Loucy (cell line): ENCODE measurements at regions not wholly inside any gene's neighbourhood (a gene's known extent, or its start where the extent isn't known, plus 50 kb on each side); places are given as distances from the start of the nearest gene placed in this dataset.

Source experiments
- H2AFZ ChIP-seq: fragments of 200-600 bp; sonication (generic); 2 replicates; pipeline ENCODE4 v1.6.0; 2016; ENCODE audit warnings: antibody characterized with exemption, mild to moderate bottlenecking, low read length, moderate library complexity
- H3F3A ChIP-seq: fragments of 200-600 bp; 2 replicates; pipeline ENCODE4 v1.6.0; 2016; ENCODE audit warnings: antibody characterized with exemption, low read depth, mild to moderate bottlenecking
- H3K27me3 ChIP-seq: fragments of 200-600 bp; sonication (generic); 2 replicates; pipeline ENCODE4 v1.6.1; 2014; ENCODE audit warnings: low read length, mild to moderate bottlenecking; ENCODE audit not compliant: insufficient read depth, poor library complexity, severe bottlenecking
- H3K36me3 ChIP-seq: fragments of 200-600 bp; sonication (generic); 2 replicates; pipeline ENCODE4 v1.6.1; 2016; ENCODE audit warnings: low read length; ENCODE audit not compliant: insufficient read depth
- H3K4me1 ChIP-seq: fragments of 200-600 bp; sonication (generic); 2 replicates; pipeline ENCODE4 v1.5.1; 2014; ENCODE audit warnings: low read length, mild to moderate bottlenecking; ENCODE audit not compliant: insufficient read depth, poor library complexity, severe bottlenecking
- H3K4me2 ChIP-seq: fragments of 200-600 bp; sonication (generic); 2 replicates; pipeline ENCODE4 v1.6.0; 2014; ENCODE audit warnings: antibody characterized with exemption, low read length, low read depth, mild to moderate bottlenecking; ENCODE audit not compliant: poor library complexity, severe bottlenecking
- H3K4me3 ChIP-seq: fragments of 200-600 bp; sonication (generic); 2 replicates; pipeline ENCODE4 v1.5.1; 2014; ENCODE audit warnings: low read length, mild to moderate bottlenecking, mixed read lengths; ENCODE audit not compliant: poor library complexity, severe bottlenecking
- H3K79me2 ChIP-seq: fragments of 200-600 bp; sonication (generic); 2 replicates; pipeline ENCODE4 v1.6.1; 2014; ENCODE audit warnings: low read length; ENCODE audit not compliant: insufficient read depth
- H3K9ac ChIP-seq: fragments of 200-600 bp; sonication (generic); 2 replicates; pipeline ENCODE4 v1.6.0; 2014; ENCODE audit warnings: mild to moderate bottlenecking, low read depth, low read length, moderate library complexity; ENCODE audit not compliant: poor library complexity, severe bottlenecking
- H3K9me2 ChIP-seq: fragments of 200-600 bp; sonication (generic); replicated peaks from 2 replicates; pipeline ENCODE4 v1.6.1; 2016; ENCODE audit warnings: low read depth, low read length, mixed read lengths
- H3K9me3 ChIP-seq: fragments of 200-600 bp; sonication (generic); 2 replicates; pipeline ENCODE4 v1.6.1; 2014; ENCODE audit warnings: mild to moderate bottlenecking, antibody characterized with exemption, low read length, low read depth; ENCODE audit not compliant: insufficient read depth
- H4K20me1 ChIP-seq: fragments of 200-600 bp; sonication (generic); 2 replicates; pipeline ENCODE4 v1.6.0; 2014; ENCODE audit warnings: antibody characterized with exemption, low read length, mild to moderate bottlenecking; ENCODE audit not compliant: insufficient read depth, poor library complexity, severe bottlenecking
- EZH2phosphoT487 ChIP-seq: fragments of 200-600 bp; IDR thresholded peaks from 2 replicates; pipeline ENCODE4 v1.6.1; 2018; ENCODE audit warnings: antibody characterized with exemption, mild to moderate bottlenecking, moderate library complexity, borderline replicate concordance
- TF ChIP-seq, protein P1 (sequence below): fragments of 200-600 bp; sonication (generic); conservative IDR thresholded peaks from 2 replicates; pipeline ENCODE4 v1.5.1; 2014; ENCODE audit warnings: mild to moderate bottlenecking, antibody characterized with exemption, low read length

DNA sequence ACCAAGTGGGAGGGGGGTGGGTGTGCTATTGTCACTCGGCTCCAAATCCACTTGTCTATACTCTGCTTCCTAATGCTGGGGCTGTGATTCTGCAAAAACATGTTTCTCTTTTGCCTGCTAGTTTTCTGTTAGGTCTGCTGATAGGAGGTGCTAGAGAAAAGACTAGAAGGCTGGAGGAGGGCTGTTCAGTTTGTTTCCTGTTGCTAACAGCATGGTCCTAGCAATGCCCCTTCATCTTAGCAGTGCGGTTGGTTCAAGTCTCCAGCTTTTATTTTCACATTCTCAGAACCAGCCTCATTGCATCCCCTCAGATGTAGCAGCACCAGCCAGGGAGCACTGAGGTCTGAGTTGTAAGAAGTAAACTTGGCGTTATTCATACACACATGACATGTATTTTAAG is 310.2 kb downstream of the YTHDC2 start:
- Histone ChIP-seq H2AFZ (no peak overlapping the region), H3K27me3 (no peaks in the 10 kb centered on the region), H3K9ac (no peak overlapping the region), H3K36me3 (no peaks in the 10 kb centered on the region), H3K79me2 (no peaks in the 10 kb centered on the region), H3K4me1 (no peaks in the 10 kb centered on the region), H4K20me1 (no peaks in the 10 kb centered on the region), H3K9me3 (no peaks in the 10 kb centered on the region), H3K9me2 (no peaks in the 10 kb centered on the region), H3K4me2 (no peak overlapping the region), H3F3A (no peaks in the 10 kb centered on the region), H3K4me3 (no peak overlapping the region)
- TF ChIP-seq EZH2phosphoT487 = no peak
- TF ChIP-seq, protein P1, sequence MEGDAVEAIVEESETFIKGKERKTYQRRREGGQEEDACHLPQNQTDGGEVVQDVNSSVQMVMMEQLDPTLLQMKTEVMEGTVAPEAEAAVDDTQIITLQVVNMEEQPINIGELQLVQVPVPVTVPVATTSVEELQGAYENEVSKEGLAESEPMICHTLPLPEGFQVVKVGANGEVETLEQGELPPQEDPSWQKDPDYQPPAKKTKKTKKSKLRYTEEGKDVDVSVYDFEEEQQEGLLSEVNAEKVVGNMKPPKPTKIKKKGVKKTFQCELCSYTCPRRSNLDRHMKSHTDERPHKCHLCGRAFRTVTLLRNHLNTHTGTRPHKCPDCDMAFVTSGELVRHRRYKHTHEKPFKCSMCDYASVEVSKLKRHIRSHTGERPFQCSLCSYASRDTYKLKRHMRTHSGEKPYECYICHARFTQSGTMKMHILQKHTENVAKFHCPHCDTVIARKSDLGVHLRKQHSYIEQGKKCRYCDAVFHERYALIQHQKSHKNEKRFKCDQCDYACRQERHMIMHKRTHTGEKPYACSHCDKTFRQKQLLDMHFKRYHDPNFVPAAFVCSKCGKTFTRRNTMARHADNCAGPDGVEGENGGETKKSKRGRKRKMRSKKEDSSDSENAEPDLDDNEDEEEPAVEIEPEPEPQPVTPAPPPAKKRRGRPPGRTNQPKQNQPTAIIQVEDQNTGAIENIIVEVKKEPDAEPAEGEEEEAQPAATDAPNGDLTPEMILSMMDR = no peak

DNA sequence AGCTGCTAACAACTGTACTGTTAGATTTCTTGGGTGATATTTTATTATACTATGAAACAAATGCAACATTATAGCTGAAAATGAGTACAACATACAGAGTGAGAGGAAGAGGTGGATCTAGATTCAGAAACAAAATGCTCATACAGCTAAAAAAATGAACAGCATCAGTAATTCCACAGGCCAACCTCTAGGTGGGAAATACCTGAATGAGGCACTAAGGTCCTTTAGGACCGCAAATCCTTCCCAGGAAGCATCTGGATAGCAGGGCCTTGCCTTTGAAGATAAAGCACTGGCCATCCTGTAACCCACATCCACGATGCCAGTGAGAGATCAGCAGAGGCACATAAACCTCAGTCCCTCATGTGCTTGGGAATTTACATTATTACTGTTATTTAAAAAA is 310.8 kb downstream of the YTHDC2 start:
- no peaks in the 10 kb centered on the region for H3K9me2 ChIP-seq
- H3F3A ChIP-seq = no peaks in the 10 kb centered on the region
- H3K4me3 ChIP-seq = no peak overlapping the region
- no peak overlapping the region for H2AFZ ChIP-seq
- H3K9ac ChIP-seq = no peak overlapping the region
- H3K79me2 ChIP-seq = no peaks in the 10 kb centered on the region
- H3K36me3 ChIP-seq = no peaks in the 10 kb centered on the region
- H4K20me1 ChIP-seq = no peaks in the 10 kb centered on the region
- H3K4me2 ChIP-seq = no peak overlapping the region
- no peak for TF ChIP-seq EZH2phosphoT487
- TF ChIP-seq, protein P1 = no peak
- H3K4me1 ChIP-seq = no peaks in the 10 kb centered on the region
- H3K9me3 ChIP-seq = no peaks in the 10 kb centered on the region
- H3K27me3 ChIP-seq = no peaks in the 10 kb centered on the region

DNA sequence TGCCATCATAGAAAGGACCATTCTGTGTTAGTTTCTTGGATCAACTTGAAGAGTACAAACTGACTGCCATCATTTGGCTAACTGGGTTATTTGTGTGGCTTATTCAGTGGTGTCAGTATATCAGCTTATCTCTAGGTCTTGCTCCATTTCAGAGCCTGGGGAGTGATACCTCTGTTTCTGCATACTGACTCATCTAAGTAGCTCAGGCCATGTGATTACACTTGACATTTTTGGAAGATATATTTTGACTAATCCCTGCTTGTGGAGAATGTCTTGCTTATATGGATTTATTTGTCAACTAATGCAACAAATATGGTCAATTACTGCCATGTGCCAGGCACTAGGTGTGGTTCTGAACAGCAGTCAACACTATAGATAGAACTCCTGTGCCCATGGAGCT is 311.7 kb downstream of the YTHDC2 start:
- Histone ChIP-seq H3K79me2 (no peaks in the 10 kb centered on the region), H3K27me3 (no peaks in the 10 kb centered on the region), H3K4me1 (no peaks in the 10 kb centered on the region), H2AFZ (no peak overlapping the region), H3K36me3 (no peaks in the 10 kb centered on the region), H3K4me3 (no peak overlapping the region), H3K4me2 (no peak overlapping the region), H3K9me2 (no peaks in the 10 kb centered on the region), H3K9me3 (no peaks in the 10 kb centered on the region), H4K20me1 (no peaks in the 10 kb centered on the region), H3K9ac (no peak overlapping the region), H3F3A (no peaks in the 10 kb centered on the region)
- no peak for TF ChIP-seq EZH2phosphoT487
- TF ChIP-seq, protein P1 = no peak
